Panc1 (cell line): ENCODE measurements at regions not wholly inside any gene's neighbourhood (a gene's known extent, or its start where the extent isn't known, plus 50 kb on each side); places are given as distances from the start of the nearest gene placed in this dataset.

ENCODE experiments used
- ATAC-seq: fragments of 200-7000 bp; cut with Tn5 transposase; 2 replicates; pipeline ENCODE4 v1.9.1; 2020; ENCODE audit warnings: mild to moderate bottlenecking, moderate library complexity
- BruUV-seq: library from RNA; stranded (reverse); fragments of 400-500 nt; replicated peaks from 2 replicates; lab custom pipeline; 2021; lab: Mats Ljungman, UMichigan
- CTCF ChIA-PET: fragments of 300-600 bp; sonication (Branson Sonifier 250); formaldehyde crosslinking; loops from one replicate; lab custom pipeline; 2022; ENCODE audit warnings: antibody characterized with exemption; lab: Charles Lee
- POLR2A ChIA-PET: fragments of 300-600 bp; sonication (Branson Sonifier 250); formaldehyde crosslinking; loops from one replicate; lab custom pipeline; 2022; ENCODE audit warnings: antibody characterized with exemption; lab: Charles Lee
- DNase-seq: peaks from one replicate; pipeline ENCODE4 v3.0.0-alpha.2; 2010; ENCODE audit warnings: low read depth, low spot score
- H3K27ac ChIP-seq: 2 replicates; pipeline ENCODE4 v1.5.1; 2011; ENCODE audit warnings: mild to moderate bottlenecking, low read length, inconsistent platforms
- H3K27me3 ChIP-seq: fragments of 200-500 bp; sonication (Bioruptor generic); 2 replicates; pipeline ENCODE4 v1.6.0; 2014; ENCODE audit warnings: low read length, inconsistent platforms; ENCODE audit not compliant: control insufficient read depth, insufficient read depth
- H3K36me3 ChIP-seq: fragments of 200-500 bp; sonication (Bioruptor generic); 2 replicates; pipeline ENCODE4 v1.5.1; 2014; ENCODE audit warnings: inconsistent platforms, mild to moderate bottlenecking, low read length, moderate library complexity; ENCODE audit not compliant: control insufficient read depth, insufficient read depth
- H3K4me1 ChIP-seq: 2 replicates; pipeline ENCODE4 v1.5.1; 2011; ENCODE audit warnings: inconsistent platforms, mild to moderate bottlenecking, low read length, moderate library complexity; ENCODE audit not compliant: control insufficient read depth, insufficient read depth
- H3K4me3 ChIP-seq, 2 experiments: 2 replicates each; pipeline ENCODE4 v1.5.1; 2011 to 2012; ENCODE audit warnings: low read depth in 2 of 2, low read length in 2 of 2, mild to moderate bottlenecking in 2 of 2, inconsistent platforms in 1 of 2, moderate library complexity in 1 of 2
- H3K9me3 ChIP-seq: fragments of 200-500 bp; sonication (Bioruptor generic); 2 replicates; pipeline ENCODE4 v1.5.1; 2014; ENCODE audit warnings: low read depth, mild to moderate bottlenecking, inconsistent platforms, low read length, moderate library complexity; ENCODE audit not compliant: control insufficient read depth, insufficient read depth
- CTCF ChIP-seq: fragments of 450-650 bp; IDR thresholded peaks from 2 replicates; pipeline ENCODE4 v1.5.1; 2017; ENCODE audit warnings: mild to moderate bottlenecking
- POLR2AphosphoS5 ChIP-seq: IDR thresholded peaks from 2 replicates; pipeline ENCODE4 v1.6.1; 2012; ENCODE audit warnings: mild to moderate bottlenecking, low read depth, low read length, moderate library complexity
- REST ChIP-seq, 2 experiments: IDR thresholded peaks; 2 replicates each; pipeline ENCODE4 v1.6.1; 2011 to 2012; ENCODE audit warnings: low read depth in 2 of 2, control low read depth in 1 of 2, low read length in 1 of 2, mild to moderate bottlenecking in 1 of 2, moderate library complexity in 1 of 2; ENCODE audit not compliant: insufficient read depth in 1 of 2
- SIN3A ChIP-seq: IDR thresholded peaks from 2 replicates; pipeline ENCODE4 v1.6.1; 2012; ENCODE audit warnings: low read depth, mild to moderate bottlenecking, low read length, moderate library complexity, borderline replicate concordance; ENCODE audit not compliant: insufficient read depth
- TCF7L2 ChIP-seq: IDR thresholded peaks from 2 replicates; pipeline ENCODE4 v1.6.1; 2011; ENCODE audit warnings: mild to moderate bottlenecking, low read depth, low read length, inconsistent platforms
- in situ Hi-C: cut with HindIII; loops from 2 replicates; pipeline ENCODE4 v1.10.0; 2016; ENCODE audit warnings: low sequenced_read_pairs, low pct_unique_long_range_greater_than_20kb
- intact Hi-C: fragments of 100-400 bp; cut with micrococcal nuclease; formaldehyde crosslinking; loops from one replicate; pipeline ENCODE4 v1.10.0; 2022; ENCODE audit not compliant: unreplicated experiment

GRCh38 chr20:50355590-50356524, 154.3 kb upstream of the PTPN1 start:
- no peaks in the 10 kb centered on the region for H3K27me3 ChIP-seq
- H3K4me3 ChIP-seq: no peak overlapping the region
- H3K36me3 ChIP-seq: no peaks in the 10 kb centered on the region
- H3K9me3 ChIP-seq: no peaks in the 10 kb centered on the region
- no peaks in the 10 kb centered on the region for H3K4me1 ChIP-seq
- in situ Hi-C loops (no loop called here), intact Hi-C loops (no loop called here)
- H3K27ac ChIP-seq: no peak overlapping the region
- no peak for TF ChIP-seq SIN3A
- TF ChIP-seq CTCF: no peak
- TF ChIP-seq TCF7L2: no peak
- TF ChIP-seq REST (IDR thresholded peaks at IDR 0.05; ENCODE audit: insufficient read depth in 1 of 2, low read depth in 2 of 2, low read length in 1 of 2): no peak
- TF ChIP-seq POLR2AphosphoS5: no peak
- DNase-seq (no peak), ATAC-seq (no peak)
- BruUV-seq: no TSS peak
- ChIA-PET POLR2A (no interaction called here), CTCF (no interaction called here)

GRCh38 chr20:50356525-50356885, 153.7 kb upstream of the PTPN1 start:
- POLR2A ChIA-PET: no interaction called here
- H3K4me1 ChIP-seq: no peaks in the 10 kb centered on the region
- ATAC-seq: no peak
- H3K4me3 ChIP-seq: no peak overlapping the region
- H3K27me3 ChIP-seq: no peaks in the 10 kb centered on the region
- no peak for DNase-seq
- H3K36me3 ChIP-seq: no peaks in the 10 kb centered on the region
- intact Hi-C loops: no loop called here
- in situ Hi-C loops: no loop called here
- no peak overlapping the region for H3K27ac ChIP-seq
- CTCF ChIA-PET: no interaction called here
- H3K9me3 ChIP-seq: no peaks in the 10 kb centered on the region
- no peak for TF ChIP-seq SIN3A
- TF ChIP-seq TCF7L2: no peak
- TF ChIP-seq POLR2AphosphoS5: no peak
- no peak for TF ChIP-seq CTCF
- BruUV-seq: no TSS peak
